ENCODE measurements at regions not wholly inside any gene's neighbourhood (a gene's known extent, or its start where the extent isn't known, plus 50 kb on each side); places are given as distances from the start of the nearest gene placed in this dataset.

DNA sequence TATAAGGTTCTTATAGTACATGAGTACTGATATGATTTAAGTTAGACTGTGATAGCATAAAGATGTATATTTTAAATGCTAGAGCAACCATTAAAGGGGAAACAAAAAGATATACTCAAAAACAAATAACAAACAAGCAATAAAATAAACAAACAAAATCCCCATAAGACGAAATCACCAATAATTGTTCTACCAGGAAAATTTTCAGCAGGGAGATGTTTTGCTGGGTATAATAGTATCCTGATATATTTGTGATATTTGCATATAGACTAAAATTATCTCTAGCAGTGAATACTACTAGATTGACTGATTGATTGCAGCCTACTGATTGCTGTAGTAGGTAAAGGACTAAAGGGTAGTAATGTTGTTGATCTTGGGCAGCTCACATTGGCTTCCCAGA, 177.4 kb downstream of the TMEM182 start:
- no peak overlapping the region for H3K4me3 Mint-ChIP-seq
- DNase-seq (ENCODE audit: low spot score in 2 of 2, unreplicated experiment in 2 of 2), result no peak
- peaks cover 17% of the 10 kb centered on the region for H3K9me3 Mint-ChIP-seq
- H3K4me1 Mint-ChIP-seq, result no peaks in the 10 kb centered on the region
- peaks cover 6% of the 10 kb centered on the region for H3K27me3 Mint-ChIP-seq (ENCODE audit: low read depth)
- H3K27ac Mint-ChIP-seq, result no peak overlapping the region
- no peaks in the 10 kb centered on the region for H3K36me3 Mint-ChIP-seq
- TF ChIP-seq CTCF (IDR thresholded peaks at IDR 0.05; ENCODE audit: unreplicated experiment), result no peak

DNA sequence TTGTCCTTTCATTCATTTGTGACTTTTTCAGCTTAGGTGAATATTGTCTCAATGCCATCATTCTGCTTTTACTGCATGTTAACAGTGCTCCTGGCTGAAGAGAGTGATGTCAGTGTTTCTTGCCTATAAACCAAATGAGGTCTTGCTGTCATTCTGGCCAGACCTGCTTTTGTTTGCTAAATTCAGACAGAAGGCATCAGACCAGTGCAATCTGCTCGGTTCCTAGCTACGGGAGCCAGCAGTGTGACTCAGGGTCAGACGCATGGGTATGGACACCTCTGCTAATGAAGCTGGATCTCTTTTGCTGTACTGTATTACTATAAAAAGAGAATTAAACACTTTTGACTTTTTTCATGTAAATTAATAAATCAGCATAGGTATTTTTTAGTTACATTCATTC, 178.9 kb downstream of the TMEM182 start:
- Mint-ChIP-seq H3K4me3 (no peak overlapping the region), H3K4me1 (no peaks in the 10 kb centered on the region), H3K27me3 (ENCODE audit: low read depth) (no peaks in the 10 kb centered on the region), H3K9me3 (peaks cover 17% of the 10 kb centered on the region), H3K27ac (no peak overlapping the region), H3K36me3 (no peaks in the 10 kb centered on the region)
- no peak for TF ChIP-seq CTCF (IDR thresholded peaks at IDR 0.05; ENCODE audit: unreplicated experiment)
- DNase-seq (ENCODE audit: low spot score in 2 of 2, unreplicated experiment in 2 of 2), result no peak

GRCh38 chr2:102942107-102942506, 180.3 kb downstream of the TMEM182 start:
- Mint-ChIP-seq H3K27ac (no peak overlapping the region), H3K36me3 (no peaks in the 10 kb centered on the region), H3K27me3 (ENCODE audit: low read depth) (peaks cover 2% of the 10 kb centered on the region), H3K9me3 (peaks cover 17% of the 10 kb centered on the region), H3K4me1 (no peaks in the 10 kb centered on the region), H3K4me3 (no peak overlapping the region)
- DNase-seq (ENCODE audit: low spot score in 2 of 2, unreplicated experiment in 2 of 2), result no peak
- TF ChIP-seq CTCF (IDR thresholded peaks at IDR 0.05; ENCODE audit: unreplicated experiment), result no peak

DNA sequence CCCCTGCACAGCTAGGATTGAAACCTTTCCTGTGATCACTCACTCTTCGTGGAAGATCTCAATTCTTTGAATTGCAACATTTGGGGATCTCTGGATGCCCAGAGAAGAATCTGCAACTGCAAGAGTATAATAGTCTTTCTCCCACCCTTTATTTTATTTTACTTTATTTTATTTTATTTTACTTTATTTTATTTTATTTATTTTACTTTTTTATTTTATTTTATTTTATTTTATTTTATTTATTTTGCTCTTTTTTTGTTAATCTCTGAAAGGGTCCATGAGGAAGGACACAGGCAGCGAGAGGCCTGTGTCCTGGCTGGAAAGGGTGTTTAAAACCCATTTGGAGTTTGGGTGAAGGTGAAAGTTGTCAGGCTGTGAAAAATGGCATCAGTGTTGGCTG, 181.4 kb downstream of the TMEM182 start:
- Mint-ChIP-seq H3K9me3 (peaks cover 14% of the 10 kb centered on the region), H3K27ac (no peak overlapping the region), H3K4me1 (no peaks in the 10 kb centered on the region), H3K27me3 (ENCODE audit: low read depth) (peaks cover 2% of the 10 kb centered on the region), H3K36me3 (no peaks in the 10 kb centered on the region), H3K4me3 (no peak overlapping the region)
- DNase-seq (ENCODE audit: low spot score in 2 of 2, unreplicated experiment in 2 of 2), result no peak
- TF ChIP-seq CTCF (IDR thresholded peaks at IDR 0.05; ENCODE audit: unreplicated experiment), result no peak

DNA sequence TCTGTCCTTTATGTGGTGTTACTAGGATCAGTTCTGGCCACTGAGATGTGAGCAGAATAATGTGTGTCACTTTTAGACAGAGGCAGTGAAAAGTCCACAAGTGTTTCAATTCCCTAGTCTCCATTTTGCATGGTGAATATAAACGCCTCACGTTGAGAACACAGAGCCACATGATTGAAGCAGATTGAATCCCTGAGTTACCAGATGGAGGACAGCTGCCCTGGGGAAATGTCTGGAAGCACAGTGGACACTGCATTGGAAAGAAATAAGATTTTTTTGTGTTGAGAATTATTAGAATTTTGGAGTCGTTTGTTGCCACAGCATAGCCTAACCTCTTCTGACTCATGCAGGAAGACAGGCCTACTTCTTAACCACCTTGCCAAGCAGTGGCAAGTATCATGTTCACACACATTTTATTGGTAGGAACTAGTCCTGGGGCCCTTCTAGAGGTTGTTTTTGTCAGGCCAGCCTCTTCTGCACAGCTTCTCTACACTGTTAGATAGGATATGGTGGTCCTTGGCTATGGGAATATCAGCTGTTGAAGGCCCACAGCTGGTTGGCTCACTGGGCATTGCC, 188.6 kb downstream of the TMEM182 start:
- Mint-ChIP-seq H3K4me3 (no peak overlapping the region), H3K27me3 (ENCODE audit: low read depth) (peaks cover 2% of the 10 kb centered on the region), H3K36me3 (no peaks in the 10 kb centered on the region), H3K9me3 (no peaks in the 10 kb centered on the region), H3K4me1 (no peaks in the 10 kb centered on the region), H3K27ac (no peak overlapping the region)
- no peak for TF ChIP-seq CTCF (IDR thresholded peaks at IDR 0.05; ENCODE audit: unreplicated experiment)
- DNase-seq (ENCODE audit: low spot score in 2 of 2, unreplicated experiment in 2 of 2), result no peak

DNA sequence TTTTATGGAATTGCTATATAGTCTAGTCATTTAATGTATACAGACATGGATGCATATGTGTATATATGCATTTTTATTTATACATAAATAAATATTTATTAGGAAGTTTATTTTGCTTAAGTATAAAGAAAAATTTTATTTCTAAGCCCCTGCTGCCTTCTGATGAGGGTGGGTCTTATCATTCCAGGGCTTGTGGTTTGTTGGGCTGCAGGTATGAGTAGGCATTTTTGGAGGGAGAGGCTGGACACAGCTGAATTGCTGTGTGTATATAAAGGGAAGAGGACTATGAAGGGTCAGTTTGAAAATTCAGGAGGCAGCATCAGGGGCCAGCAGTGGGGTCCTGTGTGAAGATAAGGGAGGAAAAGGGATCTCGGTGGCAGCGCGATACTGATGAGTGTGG, 189.4 kb downstream of the TMEM182 start:
- H3K4me1 Mint-ChIP-seq, result no peaks in the 10 kb centered on the region
- no peaks in the 10 kb centered on the region for H3K9me3 Mint-ChIP-seq
- H3K27me3 Mint-ChIP-seq (ENCODE audit: low read depth), result peaks cover 2% of the 10 kb centered on the region
- H3K36me3 Mint-ChIP-seq, result no peaks in the 10 kb centered on the region
- TF ChIP-seq CTCF (IDR thresholded peaks at IDR 0.05; ENCODE audit: unreplicated experiment), result no peak
- no peak for DNase-seq (ENCODE audit: low spot score in 2 of 2, unreplicated experiment in 2 of 2)
- H3K4me3 Mint-ChIP-seq, result no peak overlapping the region
- no peak overlapping the region for H3K27ac Mint-ChIP-seq

All from mesothelial cell of epicardium (in vitro differentiated cells).